Upper lobe of left lung (tissue), 4 donors: ENCODE measurements at regions not wholly inside any gene's neighbourhood (a gene's known extent, or its start where the extent isn't known, plus 50 kb on each side); places are given as distances from the start of the nearest gene placed in this dataset.

Experiments
- EP300 ChIP-seq, 4 donors: sonication (generic); formaldehyde crosslinking; IDR thresholded peaks; one replicate each; pipeline ENCODE4 v1.5.1; 2017; ENCODE audit warnings: antibody characterized with exemption in 4 of 4, control low read depth in 2 of 4
- POLR2A ChIP-seq, 4 donors: fragments of 450-650 bp; IDR thresholded peaks; one replicate each; pipeline ENCODE4 v1.5.1; 2016 to 2017; ENCODE audit warnings: antibody characterized with exemption in 4 of 4, mild to moderate bottlenecking in 2 of 4
- TF ChIP-seq, protein P1 (sequence below), 6 experiments: fragments of 450-650 bp in 4 of 6; fragments of 200-600 bp in 2 of 6; sonication (generic) in 2 of 6; IDR thresholded peaks; one replicate each; pipeline ENCODE4 v1.5.1; 2016 to 2019; ENCODE audit warnings: antibody characterized with exemption in 6 of 6

DNA sequence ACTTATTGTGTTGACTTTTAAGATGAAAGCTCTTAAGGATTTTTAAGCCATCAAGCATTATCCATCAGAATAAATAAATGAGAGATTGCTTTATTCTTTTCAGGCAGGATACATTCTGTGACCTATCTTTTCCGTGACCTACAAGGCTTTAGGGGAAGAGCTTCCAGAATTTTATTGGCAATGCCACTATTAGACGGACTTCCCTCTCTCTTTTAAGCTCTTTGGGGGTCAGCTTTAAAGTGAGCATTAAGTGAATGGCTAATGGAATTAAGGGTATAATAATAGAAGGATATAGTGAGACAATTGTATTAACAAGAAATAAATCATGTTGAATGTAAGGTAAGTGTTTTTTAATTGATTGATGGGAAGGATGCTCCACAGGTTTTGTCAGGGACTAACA is 273.7 kb downstream of the GPAT3 start:
- TF ChIP-seq, protein P1, sequence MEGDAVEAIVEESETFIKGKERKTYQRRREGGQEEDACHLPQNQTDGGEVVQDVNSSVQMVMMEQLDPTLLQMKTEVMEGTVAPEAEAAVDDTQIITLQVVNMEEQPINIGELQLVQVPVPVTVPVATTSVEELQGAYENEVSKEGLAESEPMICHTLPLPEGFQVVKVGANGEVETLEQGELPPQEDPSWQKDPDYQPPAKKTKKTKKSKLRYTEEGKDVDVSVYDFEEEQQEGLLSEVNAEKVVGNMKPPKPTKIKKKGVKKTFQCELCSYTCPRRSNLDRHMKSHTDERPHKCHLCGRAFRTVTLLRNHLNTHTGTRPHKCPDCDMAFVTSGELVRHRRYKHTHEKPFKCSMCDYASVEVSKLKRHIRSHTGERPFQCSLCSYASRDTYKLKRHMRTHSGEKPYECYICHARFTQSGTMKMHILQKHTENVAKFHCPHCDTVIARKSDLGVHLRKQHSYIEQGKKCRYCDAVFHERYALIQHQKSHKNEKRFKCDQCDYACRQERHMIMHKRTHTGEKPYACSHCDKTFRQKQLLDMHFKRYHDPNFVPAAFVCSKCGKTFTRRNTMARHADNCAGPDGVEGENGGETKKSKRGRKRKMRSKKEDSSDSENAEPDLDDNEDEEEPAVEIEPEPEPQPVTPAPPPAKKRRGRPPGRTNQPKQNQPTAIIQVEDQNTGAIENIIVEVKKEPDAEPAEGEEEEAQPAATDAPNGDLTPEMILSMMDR (IDR thresholded peaks at IDR 0.05), result no peak
- TF ChIP-seq POLR2A (IDR thresholded peaks at IDR 0.05) (no peak), EP300 (IDR thresholded peaks at IDR 0.05) (no peak)
